Activated T-helper 17 cell treated with anti-CD3 and anti-CD28 coated beads, Interleukin-2, amount 50 U/mL, for 72 hours (primary cell): ENCODE measurements at regions not wholly inside any gene's neighbourhood (a gene's known extent, or its start where the extent isn't known, plus 50 kb on each side); places are given as distances from the start of the nearest gene placed in this dataset.
"Not testable (repeated sequence)": the region's sequence is repeated elsewhere in the genome, so short reads cannot be mapped to it uniquely, and the experiment has no call there.

ENCODE experiments used
- ATAC-seq: fragments of 150-1000 bp; cut with Tn5 transposase; replicated peaks from 2 replicates; pipeline ENCODE4 v1.10.0; 2021; ENCODE audit warnings: mild to moderate bottlenecking, moderate library complexity
- H3K27ac Mint-ChIP-seq: one replicate; pipeline ENCODE4 v1.8.0; 2022; ENCODE audit warnings: mixed read lengths
- H3K27me3 Mint-ChIP-seq: one replicate; pipeline ENCODE4 v1.8.0; 2022; ENCODE audit warnings: mixed read lengths
- H3K36me3 Mint-ChIP-seq: one replicate; pipeline ENCODE4 v1.8.0; 2022; ENCODE audit warnings: low read depth, mild to moderate bottlenecking, mixed read lengths
- H3K4me1 Mint-ChIP-seq: one replicate; pipeline ENCODE4 v1.8.0; 2022; ENCODE audit warnings: mixed read lengths
- H3K4me3 Mint-ChIP-seq: one replicate; pipeline ENCODE4 v1.8.0; 2022; ENCODE audit warnings: mild to moderate bottlenecking, mixed read lengths
- H3K9me3 Mint-ChIP-seq: one replicate; pipeline ENCODE4 v1.8.0; 2022; ENCODE audit warnings: mixed read lengths

DNA sequence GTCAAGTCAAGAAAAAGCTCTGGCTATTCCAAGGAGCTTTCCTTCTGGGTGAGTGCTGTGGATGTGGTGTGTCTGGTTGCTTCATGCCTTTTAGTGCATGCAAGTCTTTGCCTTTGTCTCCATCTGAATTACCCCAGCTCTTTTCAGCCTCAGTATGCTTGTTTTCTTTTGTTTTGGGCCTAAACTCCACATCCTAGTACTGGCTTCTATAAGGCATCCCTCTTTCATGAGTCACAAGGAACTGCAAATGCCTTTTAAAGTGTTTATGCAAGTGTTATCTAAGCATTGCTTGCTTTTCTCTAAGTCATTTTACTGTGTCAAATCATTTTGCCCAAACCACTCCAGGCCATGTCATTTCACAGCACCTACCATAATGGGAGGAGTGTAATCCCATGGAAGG is 132.1 kb downstream of the PLCE1 start:
- Mint-ChIP-seq H3K36me3 (no peaks in the 10 kb centered on the region), H3K9me3 (no peaks in the 10 kb centered on the region), H3K27ac (no peak overlapping the region), H3K4me3 (no peak overlapping the region), H3K4me1 (no peaks in the 10 kb centered on the region), H3K27me3 (peaks cover 4% of the 10 kb centered on the region)
- no peak for ATAC-seq

- Mint-ChIP-seq H3K36me3 (no peaks in the 10 kb centered on the region), H3K4me1 (no peaks in the 10 kb centered on the region), H3K4me3 (no peak overlapping the region), H3K27me3 (peaks cover 3% of the 10 kb centered on the region), H3K27ac (no peak overlapping the region), H3K9me3 (no peaks in the 10 kb centered on the region)
- no peak for ATAC-seq
Observed at GRCh38 chr10:94129393-94130130, 135.8 kb downstream of the PLCE1 start.

GRCh38 chr10:94131885-94132284 is 138.2 kb downstream of the PLCE1 start:
- no peak for ATAC-seq
- Mint-ChIP-seq H3K9me3 (no peaks in the 10 kb centered on the region), H3K4me1 (no peaks in the 10 kb centered on the region), H3K36me3 (no peaks in the 10 kb centered on the region), H3K4me3 (no peak overlapping the region), H3K27me3 (peaks cover 11% of the 10 kb centered on the region), H3K27ac (no peak overlapping the region)

- Mint-ChIP-seq H3K27me3 (peaks cover 11% of the 10 kb centered on the region), H3K27ac (no peak overlapping the region), H3K4me1 (no peaks in the 10 kb centered on the region), H3K9me3 (no peaks in the 10 kb centered on the region), H3K4me3 (no peak overlapping the region), H3K36me3 (no peaks in the 10 kb centered on the region)
- no peak for ATAC-seq
Observed at GRCh38 chr10:94133239-94133638, 139.5 kb downstream of the PLCE1 start.

DNA sequence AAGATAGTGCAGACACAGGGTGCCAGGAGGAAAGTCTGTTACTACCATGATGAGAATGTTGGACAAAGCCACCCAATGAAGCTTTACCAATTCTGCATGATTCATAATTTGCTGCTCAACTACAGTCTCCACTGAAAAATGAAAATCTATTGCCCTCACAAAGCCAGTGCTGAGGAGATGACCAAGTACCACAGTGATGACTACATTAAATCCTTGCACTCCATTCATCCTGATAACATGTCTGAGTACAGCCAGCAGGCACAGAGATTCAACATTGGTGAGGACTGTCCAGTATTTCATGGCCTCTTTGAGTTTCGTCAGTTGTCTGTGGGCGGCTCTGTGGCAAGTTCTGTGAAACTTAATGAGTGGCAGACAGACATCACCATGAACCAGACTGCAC is 144.0 kb downstream of the PLCE1 start:
- no peak for ATAC-seq
- Mint-ChIP-seq H3K27ac (no peak overlapping the region), H3K36me3 (no peaks in the 10 kb centered on the region), H3K9me3 (no peaks in the 10 kb centered on the region), H3K4me1 (no peaks in the 10 kb centered on the region), H3K4me3 (no peak overlapping the region), H3K27me3 (peaks cover 8% of the 10 kb centered on the region)

DNA sequence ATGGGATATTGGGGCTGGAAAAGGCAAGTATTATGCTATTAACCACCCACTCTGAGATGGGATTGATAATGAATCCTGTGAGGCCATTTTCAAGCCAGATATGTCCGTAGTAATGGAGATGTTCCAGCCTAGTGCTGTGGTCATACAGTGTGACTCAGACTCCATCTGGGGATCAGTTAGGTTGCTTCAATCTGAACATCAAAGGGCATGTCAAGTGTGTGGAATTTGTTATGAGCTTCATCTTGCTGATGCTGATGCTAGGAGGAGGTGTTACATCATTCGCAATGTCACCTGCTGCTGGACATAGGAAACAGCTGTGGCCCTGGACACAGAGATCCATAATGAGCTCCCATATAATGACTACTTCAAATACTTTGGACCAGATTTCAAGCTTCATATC is 144.7 kb downstream of the PLCE1 start:
- no peak for ATAC-seq
- Mint-ChIP-seq H3K27ac (no peak overlapping the region), H3K4me1 (no peaks in the 10 kb centered on the region), H3K9me3 (no peaks in the 10 kb centered on the region), H3K36me3 (no peaks in the 10 kb centered on the region), H3K27me3 (peaks cover 8% of the 10 kb centered on the region), H3K4me3 (no peak overlapping the region)

DNA sequence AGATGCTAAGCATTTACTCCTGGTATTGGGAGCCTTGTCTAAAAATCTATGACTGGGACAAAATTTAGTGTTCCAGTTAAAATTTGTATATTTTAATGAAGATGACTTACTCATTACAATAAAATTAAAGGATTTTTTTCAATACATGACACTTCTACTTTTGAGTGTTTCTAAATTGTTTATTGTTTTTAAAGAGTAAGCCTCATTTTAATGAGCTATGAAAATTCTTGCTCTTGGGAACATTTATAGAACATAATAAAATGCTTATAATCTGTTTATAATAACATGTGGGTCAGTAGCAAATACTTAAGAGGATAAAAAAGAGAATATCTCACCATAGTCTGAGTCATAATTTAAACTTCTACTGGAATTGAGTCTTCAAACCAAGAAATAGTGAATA is 149.5 kb downstream of the PLCE1 start:
- Mint-ChIP-seq H3K27ac (no peak overlapping the region), H3K9me3 (no peaks in the 10 kb centered on the region), H3K36me3 (no peaks in the 10 kb centered on the region), H3K27me3 (no peaks in the 10 kb centered on the region), H3K4me1 (no peaks in the 10 kb centered on the region), H3K4me3 (no peak overlapping the region)
- no peak for ATAC-seq

- Mint-ChIP-seq H3K9me3 (no peaks in the 10 kb centered on the region), H3K4me1 (no peaks in the 10 kb centered on the region), H3K27ac (no peak overlapping the region), H3K36me3 (no peaks in the 10 kb centered on the region), H3K27me3 (peaks cover 5% of the 10 kb centered on the region), H3K4me3 (no peak overlapping the region)
- no peak for ATAC-seq
Observed at GRCh38 chr10:94146313-94146712, 152.6 kb downstream of the PLCE1 start.

- ATAC-seq, result no peak
- Mint-ChIP-seq H3K27ac (no peak overlapping the region), H3K4me3 (no peak overlapping the region), H3K27me3 (peaks cover 6% of the 10 kb centered on the region), H3K9me3 (no peaks in the 10 kb centered on the region), H3K36me3 (no peaks in the 10 kb centered on the region), H3K4me1 (no peaks in the 10 kb centered on the region)
Observed at GRCh38 chr10:94146746-94147145, 153.0 kb downstream of the PLCE1 start.

- H3K9me3 Mint-ChIP-seq, result no peaks in the 10 kb centered on the region
- H3K27me3 Mint-ChIP-seq, result peaks cover 6% of the 10 kb centered on the region
- H3K27ac Mint-ChIP-seq, result no peak overlapping the region
- no peaks in the 10 kb centered on the region for H3K36me3 Mint-ChIP-seq
- no peaks in the 10 kb centered on the region for H3K4me1 Mint-ChIP-seq
- no peak overlapping the region for H3K4me3 Mint-ChIP-seq
- ATAC-seq, result no peak
Observed at GRCh38 chr10:94149702-94150101, 156.0 kb downstream of the PLCE1 start.

- no peak for ATAC-seq
- Mint-ChIP-seq H3K4me3 (no peak overlapping the region), H3K27me3 (peaks cover 6% of the 10 kb centered on the region), H3K4me1 (no peaks in the 10 kb centered on the region), H3K27ac (no peak overlapping the region), H3K9me3 (no peaks in the 10 kb centered on the region), H3K36me3 (no peaks in the 10 kb centered on the region)
Observed at GRCh38 chr10:94150541-94151184, 156.9 kb downstream of the PLCE1 start.

- H3K4me3 Mint-ChIP-seq, result no peak overlapping the region
- no peak for ATAC-seq
- no peaks in the 10 kb centered on the region for H3K36me3 Mint-ChIP-seq
- H3K27me3 Mint-ChIP-seq, result peaks cover 3% of the 10 kb centered on the region
- H3K9me3 Mint-ChIP-seq, result no peaks in the 10 kb centered on the region
- no peak overlapping the region for H3K27ac Mint-ChIP-seq
- H3K4me1 Mint-ChIP-seq, result no peaks in the 10 kb centered on the region
Observed at GRCh38 chr10:94155722-94156271, 162.1 kb downstream of the PLCE1 start.

- ATAC-seq, result no peak
- Mint-ChIP-seq H3K4me3 (no peak overlapping the region), H3K4me1 (no peaks in the 10 kb centered on the region), H3K9me3 (no peaks in the 10 kb centered on the region), H3K36me3 (no peaks in the 10 kb centered on the region), H3K27me3 (no peaks in the 10 kb centered on the region), H3K27ac (no peak overlapping the region)
Observed at GRCh38 chr10:94156453-94156852, 162.7 kb downstream of the PLCE1 start.

GRCh38 chr10:94165158-94165611 is 171.5 kb downstream of the PLCE1 start:
- not testable (repeated sequence) for H3K27ac Mint-ChIP-seq, ATAC-seq, H3K9me3 Mint-ChIP-seq, H3K36me3 Mint-ChIP-seq, H3K4me3 Mint-ChIP-seq, H3K27me3 Mint-ChIP-seq, H3K4me1 Mint-ChIP-seq

DNA sequence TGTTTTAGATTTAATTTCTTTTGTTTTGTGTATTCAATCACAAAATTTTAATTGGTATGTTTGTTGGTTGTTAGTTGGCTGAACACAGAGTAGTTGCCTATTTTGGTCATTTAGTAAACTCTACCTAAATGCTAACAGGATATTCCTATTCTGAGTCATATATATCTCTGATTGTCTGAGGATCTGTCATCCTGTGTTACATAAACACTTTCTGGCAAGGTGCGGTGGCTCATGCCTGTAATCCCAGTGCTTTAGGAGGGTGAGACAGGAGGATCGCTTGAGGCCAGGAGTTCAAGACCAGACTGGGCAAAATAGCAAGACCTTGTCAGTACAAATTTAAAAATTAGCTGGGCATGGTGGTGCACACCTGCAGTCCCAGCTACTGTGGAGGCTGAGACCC is 178.6 kb downstream of the PLCE1 start:
- no peaks in the 10 kb centered on the region for H3K36me3 Mint-ChIP-seq
- no peak overlapping the region for H3K27ac Mint-ChIP-seq
- no peaks in the 10 kb centered on the region for H3K4me1 Mint-ChIP-seq
- H3K4me3 Mint-ChIP-seq, result no peak overlapping the region
- ATAC-seq, result no peak
- H3K9me3 Mint-ChIP-seq, result no peaks in the 10 kb centered on the region
- peaks cover 27% of the 10 kb centered on the region for H3K27me3 Mint-ChIP-seq
